ENCODE measurements at regions not wholly inside any gene's neighbourhood (a gene's known extent, or its start where the extent isn't known, plus 50 kb on each side); places are given as distances from the start of the nearest gene placed in this dataset.
"Not testable (repeated sequence)": the region's sequence is repeated elsewhere in the genome, so short reads cannot be mapped to it uniquely, and the experiment has no call there.

- H3K27ac Mint-ChIP-seq: no peak overlapping the region
- no peak overlapping the region for H3K4me3 Mint-ChIP-seq
- DNase-seq (no peak), ATAC-seq (replicated peaks) (no peak)
- H3K27me3 Mint-ChIP-seq: peaks cover 0 to 7% of the 10 kb centered on the region in 2 donors
- H3K36me3 Mint-ChIP-seq: no peaks in the 10 kb centered on the region
- H3K4me1 Mint-ChIP-seq: peaks cover 0 to 4% of the 10 kb centered on the region in 2 donors
- H3K9me3 Mint-ChIP-seq: peaks cover 0 to 7% of the 10 kb centered on the region in 2 donors
These were observed 116.2 kb downstream of the GATA6 start for GRCh38 chr18:22285361-22286140.

DNA sequence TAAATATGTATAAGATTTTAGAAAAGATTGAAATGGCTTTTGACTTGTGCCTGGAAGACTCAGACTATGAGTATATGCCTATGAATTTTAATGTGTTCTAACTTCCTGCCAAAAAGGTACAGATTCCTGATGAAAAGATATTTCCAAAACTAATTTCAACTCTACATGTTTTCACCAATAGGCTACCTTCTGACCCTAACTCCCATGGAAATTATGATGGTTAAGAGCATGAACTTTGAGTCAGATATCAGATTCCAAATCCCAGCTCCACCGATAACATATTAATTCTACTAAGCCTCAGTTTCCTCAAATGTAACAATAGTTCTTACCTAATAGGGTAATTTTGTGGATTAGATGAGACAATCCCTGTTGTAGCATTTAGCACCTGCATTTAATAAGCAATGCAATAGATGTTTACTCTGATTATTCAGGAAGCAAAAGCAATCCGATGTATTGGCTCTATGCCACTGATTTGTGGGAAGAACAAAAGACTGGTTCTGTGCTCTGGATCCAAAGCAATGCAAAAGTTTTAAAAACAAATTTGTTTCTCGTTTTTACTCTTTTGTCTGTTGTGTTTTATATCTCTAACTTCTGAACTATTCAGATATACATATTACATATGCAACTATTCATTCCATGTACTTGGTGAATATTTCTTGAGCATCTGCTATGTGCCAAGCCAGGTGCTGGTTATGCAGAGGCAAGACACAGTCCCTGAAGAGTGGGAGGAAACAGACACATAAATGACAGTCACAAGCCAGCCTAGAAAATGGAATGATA, 115.4 kb downstream of the GATA6 start:
- Mint-ChIP-seq H3K4me1 (peaks cover 0 to 4% of the 10 kb centered on the region in 2 donors), H3K27me3 (peaks cover 0 to 7% of the 10 kb centered on the region in 2 donors), H3K27ac (no peak overlapping the region), H3K9me3 (peaks cover 4 to 7% of the 10 kb centered on the region in 2 donors), H3K36me3 (no peaks in the 10 kb centered on the region), H3K4me3 (no peak overlapping the region)
- DNase-seq (no peak), ATAC-seq (replicated peaks) (no peak)

DNA sequence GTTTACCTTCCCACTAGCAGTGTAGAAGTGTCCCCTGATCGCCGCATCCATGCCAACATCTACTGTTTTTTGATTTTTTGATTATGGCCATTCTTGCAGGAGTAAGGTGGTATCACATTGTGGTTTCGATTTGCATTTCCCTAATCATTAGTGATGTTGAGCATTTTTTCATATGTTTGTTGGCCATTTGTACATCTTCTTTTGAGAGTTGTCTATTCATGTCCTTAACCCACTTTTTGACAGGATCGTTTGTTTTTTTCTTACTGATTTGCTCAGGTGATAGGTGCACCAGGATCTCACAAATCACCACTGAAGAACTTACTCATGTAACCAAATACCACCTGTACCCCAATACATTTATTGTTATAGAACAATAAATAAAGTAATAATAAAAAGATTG, 114.5 kb downstream of the GATA6 start:
- not testable (repeated sequence) for H3K36me3 Mint-ChIP-seq; H3K27me3 Mint-ChIP-seq; DNase-seq; H3K4me1 Mint-ChIP-seq; H3K4me3 Mint-ChIP-seq; H3K9me3 Mint-ChIP-seq; H3K27ac Mint-ChIP-seq; ATAC-seq (replicated peaks)

- Mint-ChIP-seq H3K27ac (no peak overlapping the region), H3K36me3 (no peaks in the 10 kb centered on the region), H3K4me1 (peaks cover 0 to 4% of the 10 kb centered on the region in 2 donors), H3K9me3 (peaks cover 4 to 5% of the 10 kb centered on the region in 2 donors), H3K4me3 (no peak overlapping the region), H3K27me3 (peaks cover 0 to 7% of the 10 kb centered on the region in 2 donors)
- ATAC-seq (replicated peaks) (no peak), DNase-seq (no peak)
These were observed 114.0 kb downstream of the GATA6 start for GRCh38 chr18:22283397-22283796.

DNA sequence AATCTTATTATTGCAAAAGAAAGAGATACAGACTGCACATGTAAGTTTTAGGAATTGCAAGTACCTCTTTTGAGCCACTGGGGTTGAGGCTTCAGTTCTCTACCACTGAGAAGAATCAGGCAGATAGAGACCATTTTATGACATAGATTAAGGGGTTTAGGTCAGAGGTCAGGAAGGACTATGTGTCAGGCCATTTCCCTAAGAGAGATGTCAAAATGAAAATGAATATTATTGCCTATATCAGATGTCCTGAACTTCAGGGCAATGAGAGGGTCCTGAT, 113.7 kb downstream of the GATA6 start:
- ATAC-seq (replicated peaks): no peak
- Mint-ChIP-seq H3K36me3 (no peaks in the 10 kb centered on the region), H3K27ac (no peak overlapping the region), H3K9me3 (peaks cover 4 to 5% of the 10 kb centered on the region in 2 donors), H3K27me3 (peaks cover 0 to 7% of the 10 kb centered on the region in 2 donors), H3K4me1 (peaks cover 0 to 4% of the 10 kb centered on the region in 2 donors), H3K4me3 (no peak overlapping the region)
- DNase-seq: no peak

GRCh38 chr18:22282311-22283115, 113.1 kb downstream of the GATA6 start:
- H3K4me1 Mint-ChIP-seq: peaks cover 0 to 4% of the 10 kb centered on the region in 2 donors
- H3K27me3 Mint-ChIP-seq: peaks cover 0 to 7% of the 10 kb centered on the region in 2 donors
- no peaks in the 10 kb centered on the region for H3K36me3 Mint-ChIP-seq
- DNase-seq (no peak), ATAC-seq (replicated peaks) (no peak)
- peaks cover 4 to 5% of the 10 kb centered on the region in 2 donors for H3K9me3 Mint-ChIP-seq
- no peak overlapping the region for H3K27ac Mint-ChIP-seq
- H3K4me3 Mint-ChIP-seq: no peak overlapping the region

- H3K9me3 Mint-ChIP-seq: peaks cover 4% of the 10 kb centered on the region in 2 donors
- H3K27me3 Mint-ChIP-seq: peaks cover 0 to 4% of the 10 kb centered on the region in 2 donors
- H3K27ac Mint-ChIP-seq: no peak overlapping the region
- H3K36me3 Mint-ChIP-seq: no peaks in the 10 kb centered on the region
- ATAC-seq (replicated peaks): no peak
- H3K4me1 Mint-ChIP-seq: peaks cover 0 to 3% of the 10 kb centered on the region in 2 donors
- no peak for DNase-seq
- H3K4me3 Mint-ChIP-seq: no peak overlapping the region
These were observed 111.0 kb downstream of the GATA6 start for GRCh38 chr18:22280453-22280750.

DNA sequence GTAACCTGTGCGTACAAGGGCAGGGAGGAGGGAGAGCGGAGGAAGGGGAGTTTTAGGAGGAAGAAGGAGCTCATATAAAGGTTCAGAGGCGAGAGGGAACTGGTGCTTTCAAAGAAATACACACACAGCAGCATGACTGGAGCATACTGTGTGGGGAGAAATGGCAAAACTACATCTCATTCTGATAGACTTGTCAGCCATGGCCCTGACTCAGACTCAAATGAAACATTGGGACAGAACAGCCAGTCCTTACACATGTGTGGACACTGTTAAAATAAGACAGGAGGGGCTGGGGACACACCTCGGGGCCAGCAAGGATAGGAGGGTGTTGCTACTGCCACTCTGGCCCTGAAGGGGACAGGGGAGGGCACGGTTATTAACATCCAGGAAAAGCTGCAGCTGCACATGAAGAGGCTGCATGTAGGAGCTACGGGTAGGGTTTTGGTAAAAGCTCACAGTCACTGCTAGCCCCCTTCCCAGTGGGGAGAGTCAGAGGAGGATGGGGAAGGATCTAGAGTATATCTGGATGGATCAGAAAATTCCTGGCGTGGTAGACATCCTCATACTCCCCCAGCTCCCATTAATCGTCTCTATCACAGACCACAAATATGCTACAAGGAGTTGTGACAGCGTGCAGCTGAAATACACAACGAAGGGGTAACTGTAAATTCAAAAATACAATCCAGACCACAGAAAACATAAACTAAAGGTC, 110.5 kb downstream of the GATA6 start:
- H3K36me3 Mint-ChIP-seq: no peaks in the 10 kb centered on the region
- H3K27ac Mint-ChIP-seq: no peak overlapping the region
- DNase-seq: no peak

DNA sequence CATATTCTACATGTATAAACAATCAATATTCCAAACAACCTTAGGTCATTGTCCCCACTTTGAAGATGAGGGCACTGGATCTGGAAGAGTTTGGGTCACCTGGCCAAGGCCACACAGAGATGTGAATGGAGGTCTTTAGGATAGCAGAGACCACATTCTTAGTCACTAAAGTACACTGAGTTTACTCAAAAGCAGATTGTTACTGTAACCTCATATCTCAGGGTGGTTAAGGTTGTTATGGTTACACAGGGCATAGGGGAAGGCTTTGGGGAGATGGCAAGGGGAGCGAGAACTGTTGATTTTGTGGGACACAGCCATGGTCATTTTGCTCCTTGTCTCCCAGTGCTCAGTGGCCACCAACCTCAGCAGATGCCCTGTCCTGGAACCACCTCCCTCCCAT, 109.4 kb downstream of the GATA6 start:
- no peaks in the 10 kb centered on the region for H3K36me3 Mint-ChIP-seq
- peaks cover 6 to 11% of the 10 kb centered on the region in 2 donors for H3K9me3 Mint-ChIP-seq
- DNase-seq (no peak), ATAC-seq (replicated peaks) (no peak)
- H3K4me1 Mint-ChIP-seq: no peaks in the 10 kb centered on the region
- H3K27ac Mint-ChIP-seq: no peak overlapping the region
- H3K27me3 Mint-ChIP-seq: no peaks in the 10 kb centered on the region
- no peak overlapping the region for H3K4me3 Mint-ChIP-seq

More for the DNA sequence above, 110.5 kb downstream of the GATA6 start:
- peaks cover 0 to 4% of the 10 kb centered on the region in 2 donors for H3K9me3 Mint-ChIP-seq
- H3K27me3 Mint-ChIP-seq: no peaks in the 10 kb centered on the region
- H3K4me3 Mint-ChIP-seq: no peak overlapping the region
- no peaks in the 10 kb centered on the region for H3K4me1 Mint-ChIP-seq
- ATAC-seq (replicated peaks): no peak

DNA sequence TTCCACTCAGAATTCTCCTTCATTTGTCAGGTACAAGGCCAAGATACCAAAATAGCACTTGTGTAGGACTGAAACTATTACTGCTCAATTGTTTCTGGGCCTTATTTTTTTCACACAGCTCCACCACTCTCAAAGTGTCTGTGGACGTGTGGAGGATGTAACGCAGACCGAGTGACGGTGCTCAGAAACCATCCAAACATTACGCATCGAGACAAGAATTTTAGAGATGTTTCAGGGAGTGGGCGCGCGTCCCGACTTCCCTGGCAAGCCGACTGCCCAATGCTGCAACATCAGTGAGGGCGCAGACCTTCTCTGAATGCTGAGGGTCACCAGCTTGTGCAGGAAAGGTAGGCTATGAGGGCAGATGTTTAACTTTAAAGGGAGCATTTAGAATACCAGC, 108.4 kb downstream of the GATA6 start:
- H3K27me3 Mint-ChIP-seq: no peaks in the 10 kb centered on the region
- H3K27ac Mint-ChIP-seq: no peak overlapping the region
- no peaks in the 10 kb centered on the region for H3K4me1 Mint-ChIP-seq
- H3K4me3 Mint-ChIP-seq: no peak overlapping the region
- H3K9me3 Mint-ChIP-seq: peaks cover 7 to 11% of the 10 kb centered on the region in 2 donors
- no peak for ATAC-seq (replicated peaks)
- DNase-seq: no peak
- H3K36me3 Mint-ChIP-seq: no peaks in the 10 kb centered on the region

GRCh38 chr18:22276334-22276713, 106.9 kb downstream of the GATA6 start:
- H3K4me3 Mint-ChIP-seq: no peak overlapping the region
- no peak overlapping the region for H3K27ac Mint-ChIP-seq

GRCh38 chr18:22275706-22276333, 106.4 kb downstream of the GATA6 start:
- no peaks in the 10 kb centered on the region for H3K36me3 Mint-ChIP-seq
- no peak overlapping the region for H3K27ac Mint-ChIP-seq
- H3K4me3 Mint-ChIP-seq: no peak overlapping the region
- no peaks in the 10 kb centered on the region for H3K4me1 Mint-ChIP-seq
- no peak for ATAC-seq (replicated peaks)
- H3K9me3 Mint-ChIP-seq: peaks cover 7 to 11% of the 10 kb centered on the region in 2 donors
- H3K27me3 Mint-ChIP-seq: peaks cover 0 to 3% of the 10 kb centered on the region in 2 donors
- no peak for DNase-seq

More at GRCh38 chr18:22276334-22276713, 106.9 kb downstream of the GATA6 start:
- ATAC-seq (replicated peaks): no peak
- no peak for DNase-seq
- Mint-ChIP-seq H3K36me3 (no peaks in the 10 kb centered on the region), H3K4me1 (no peaks in the 10 kb centered on the region), H3K27me3 (no peaks in the 10 kb centered on the region), H3K9me3 (peaks cover 7 to 11% of the 10 kb centered on the region in 2 donors)

GRCh38 chr18:22273101-22274039, 104.0 kb downstream of the GATA6 start:
- DNase-seq (no peak), ATAC-seq (replicated peaks) (no peak)
- no peak overlapping the region for H3K4me3 Mint-ChIP-seq
- H3K27me3 Mint-ChIP-seq: peaks cover 0 to 8% of the 10 kb centered on the region in 2 donors
- H3K4me1 Mint-ChIP-seq: no peaks in the 10 kb centered on the region
- H3K36me3 Mint-ChIP-seq: no peaks in the 10 kb centered on the region
- peaks cover 7 to 10% of the 10 kb centered on the region in 2 donors for H3K9me3 Mint-ChIP-seq
- no peak overlapping the region for H3K27ac Mint-ChIP-seq
